GM23248 (cell line): ENCODE measurements at regions not wholly inside any gene's neighbourhood (a gene's known extent, or its start where the extent isn't known, plus 50 kb on each side); places are given as distances from the start of the nearest gene placed in this dataset.

Experiments used
- EZH2 ChIP-seq: fragments of 200-600 bp; sonication (generic); IDR thresholded peaks from 2 replicates; pipeline ENCODE4 v1.6.1; 2018; ENCODE audit warnings: antibody characterized with exemption, mild to moderate bottlenecking; ENCODE audit not compliant: insufficient read depth, poor library complexity, severe bottlenecking
- EZH2phosphoT487 ChIP-seq: fragments of 200-600 bp; sonication (generic); IDR thresholded peaks from 2 replicates; pipeline ENCODE4 v1.6.1; 2018; ENCODE audit warnings: antibody characterized with exemption, moderate library complexity, mild to moderate bottlenecking, low read depth; ENCODE audit not compliant: insufficient read depth

DNA sequence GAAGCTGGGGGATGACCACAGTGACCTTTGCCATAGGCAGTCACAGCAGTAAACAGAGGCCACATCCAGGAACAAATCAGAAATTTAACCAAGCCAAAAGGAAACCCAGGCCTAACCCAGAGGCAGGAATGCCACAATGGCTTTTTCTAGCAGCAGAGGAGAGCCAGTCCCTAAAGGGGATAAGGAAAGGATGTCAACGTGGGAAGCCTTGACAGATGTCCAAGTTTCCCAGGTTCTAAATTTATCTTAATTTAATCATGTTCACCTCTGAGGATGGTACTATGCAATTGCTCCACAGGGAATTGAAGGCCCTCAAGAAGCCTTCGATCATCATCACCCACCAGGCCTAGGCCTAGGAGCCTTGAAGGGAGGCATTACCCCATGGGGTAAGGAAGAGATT lies 374.7 kb downstream of the TNS1 start:
- no peak for TF ChIP-seq EZH2
- no peak for TF ChIP-seq EZH2phosphoT487
